Bronchial epithelial cell (primary cell): ENCODE measurements at regions not wholly inside any gene's neighbourhood (a gene's known extent, or its start where the extent isn't known, plus 50 kb on each side); places are given as distances from the start of the nearest gene placed in this dataset.

Experiments
- DNase-seq: peaks from one replicate; pipeline ENCODE4 v3.0.0-alpha.2; 2010; ENCODE audit warnings: low read depth
- FAIRE-seq: peaks from 2 replicates; lab custom pipeline; 2011; peaks lifted over from hg19 to GRCh38; lab: Jason Lieb, UNC
- H3K27me3 ChIP-seq: 2 replicates; pipeline ENCODE4 v1.5.1; 2011; ENCODE audit warnings: low read length; ENCODE audit not compliant: control insufficient read depth, insufficient read depth
- H3K36me3 ChIP-seq: 2 replicates; pipeline ENCODE4 v1.5.1; 2011; ENCODE audit warnings: low read length; ENCODE audit not compliant: control insufficient read depth, insufficient read depth
- H3K4me3 ChIP-seq: 2 replicates; pipeline ENCODE4 v1.5.1; 2011; ENCODE audit warnings: mild to moderate bottlenecking, low read depth, low read length, control low read depth
- CTCF ChIP-seq: IDR thresholded peaks from 2 replicates; pipeline ENCODE4 v1.5.1; 2011; ENCODE audit warnings: mild to moderate bottlenecking, moderate library complexity, low read length, control low read depth, inconsistent platforms; ENCODE audit not compliant: insufficient read depth, severe bottlenecking

- TF ChIP-seq CTCF = no peak
- DNase-seq = no peak
- H3K27me3 ChIP-seq = peaks cover 3% of the 10 kb centered on the region
Measured at GRCh38 chr17:79191270-79191934, 116.8 kb downstream of the ENGASE start.

GRCh38 chr17:79189305-79189704, 114.7 kb downstream of the ENGASE start:
- peak; percentile 40 for FAIRE-seq
- peaks cover 13% of the 10 kb centered on the region for H3K27me3 ChIP-seq

More at GRCh38 chr17:79191270-79191934, 116.8 kb downstream of the ENGASE start:
- Histone ChIP-seq H3K4me3 (no peak overlapping the region), H3K36me3 (no peaks in the 10 kb centered on the region)
- FAIRE-seq = no peak

GRCh38 chr17:79188685-79189084, 114.1 kb downstream of the ENGASE start:
- H3K36me3 ChIP-seq = no peaks in the 10 kb centered on the region
- TF ChIP-seq CTCF = no peak
- no peak overlapping the region for H3K4me3 ChIP-seq
- FAIRE-seq (no peak), DNase-seq (no peak)
- H3K27me3 ChIP-seq = peaks cover 18% of the 10 kb centered on the region

More at GRCh38 chr17:79189305-79189704, 114.7 kb downstream of the ENGASE start:
- no peak for DNase-seq
- Histone ChIP-seq H3K4me3 (no peak overlapping the region), H3K36me3 (no peaks in the 10 kb centered on the region)
- no peak for TF ChIP-seq CTCF

GRCh38 chr17:79188048-79188447, 113.4 kb downstream of the ENGASE start:
- peak; percentile 95 for TF ChIP-seq CTCF
- no peaks in the 10 kb centered on the region for H3K36me3 ChIP-seq
- H3K4me3 ChIP-seq = no peak overlapping the region
- no peak for DNase-seq
- H3K27me3 ChIP-seq = peaks cover 20% of the 10 kb centered on the region
- no peak for FAIRE-seq

- no peak for TF ChIP-seq CTCF
- Histone ChIP-seq H3K36me3 (no peaks in the 10 kb centered on the region), H3K27me3 (peaks cover 20% of the 10 kb centered on the region), H3K4me3 (no peak overlapping the region)
- FAIRE-seq (no peak), DNase-seq (no peak)
Measured at GRCh38 chr17:79187186-79187585, 112.6 kb downstream of the ENGASE start.

GRCh38 chr17:79186406-79186805, 111.8 kb downstream of the ENGASE start:
- DNase-seq (no peak), FAIRE-seq (no peak)
- no peak for TF ChIP-seq CTCF
- Histone ChIP-seq H3K36me3 (no peaks in the 10 kb centered on the region), H3K27me3 (peaks cover 18% of the 10 kb centered on the region), H3K4me3 (no peak overlapping the region)
